GM12875 (cell line): ENCODE measurements at regions not wholly inside any gene's neighbourhood (a gene's known extent, or its start where the extent isn't known, plus 50 kb on each side); places are given as distances from the start of the nearest gene placed in this dataset.

Source experiments
- H3K4me3 ChIP-seq: one replicate; pipeline ENCODE4 v1.5.1; 2011; ENCODE audit warnings: low read depth, low read length, control low read depth
- TF ChIP-seq, protein P1 (sequence below): IDR thresholded peaks from 2 replicates; pipeline ENCODE4 v1.5.1; 2011; ENCODE audit warnings: low read depth, mild to moderate bottlenecking, control low read depth, inconsistent platforms, low read length, moderate library complexity, borderline replicate concordance; ENCODE audit not compliant: insufficient read depth

DNA sequence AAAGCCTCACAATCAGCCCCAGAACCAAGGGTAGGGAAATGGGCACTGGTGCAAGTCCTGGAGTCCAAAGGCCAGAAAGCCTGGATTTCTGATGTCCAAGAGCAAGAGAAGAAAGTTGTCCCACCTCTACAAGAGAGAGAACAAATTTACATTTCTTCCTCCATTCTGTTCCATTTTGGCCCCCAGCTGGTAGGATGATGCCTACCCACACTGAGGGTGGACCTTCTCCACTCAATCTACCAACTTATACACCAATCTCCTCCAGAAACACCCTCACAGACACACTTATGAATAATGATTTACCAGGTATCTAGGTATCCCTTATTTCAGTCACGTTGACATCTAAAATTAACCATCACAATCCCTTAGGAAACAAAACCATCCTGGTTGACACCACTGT lies 367.8 kb upstream of the GRIA3 start:
- H3K4me3 ChIP-seq: no peak overlapping the region
- TF ChIP-seq, protein P1, sequence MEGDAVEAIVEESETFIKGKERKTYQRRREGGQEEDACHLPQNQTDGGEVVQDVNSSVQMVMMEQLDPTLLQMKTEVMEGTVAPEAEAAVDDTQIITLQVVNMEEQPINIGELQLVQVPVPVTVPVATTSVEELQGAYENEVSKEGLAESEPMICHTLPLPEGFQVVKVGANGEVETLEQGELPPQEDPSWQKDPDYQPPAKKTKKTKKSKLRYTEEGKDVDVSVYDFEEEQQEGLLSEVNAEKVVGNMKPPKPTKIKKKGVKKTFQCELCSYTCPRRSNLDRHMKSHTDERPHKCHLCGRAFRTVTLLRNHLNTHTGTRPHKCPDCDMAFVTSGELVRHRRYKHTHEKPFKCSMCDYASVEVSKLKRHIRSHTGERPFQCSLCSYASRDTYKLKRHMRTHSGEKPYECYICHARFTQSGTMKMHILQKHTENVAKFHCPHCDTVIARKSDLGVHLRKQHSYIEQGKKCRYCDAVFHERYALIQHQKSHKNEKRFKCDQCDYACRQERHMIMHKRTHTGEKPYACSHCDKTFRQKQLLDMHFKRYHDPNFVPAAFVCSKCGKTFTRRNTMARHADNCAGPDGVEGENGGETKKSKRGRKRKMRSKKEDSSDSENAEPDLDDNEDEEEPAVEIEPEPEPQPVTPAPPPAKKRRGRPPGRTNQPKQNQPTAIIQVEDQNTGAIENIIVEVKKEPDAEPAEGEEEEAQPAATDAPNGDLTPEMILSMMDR: no peak

- TF ChIP-seq, protein P1: no peak
- H3K4me3 ChIP-seq: no peak overlapping the region
These were observed 366.6 kb upstream of the GRIA3 start for GRCh38 chrX:122817321-122817955.

DNA sequence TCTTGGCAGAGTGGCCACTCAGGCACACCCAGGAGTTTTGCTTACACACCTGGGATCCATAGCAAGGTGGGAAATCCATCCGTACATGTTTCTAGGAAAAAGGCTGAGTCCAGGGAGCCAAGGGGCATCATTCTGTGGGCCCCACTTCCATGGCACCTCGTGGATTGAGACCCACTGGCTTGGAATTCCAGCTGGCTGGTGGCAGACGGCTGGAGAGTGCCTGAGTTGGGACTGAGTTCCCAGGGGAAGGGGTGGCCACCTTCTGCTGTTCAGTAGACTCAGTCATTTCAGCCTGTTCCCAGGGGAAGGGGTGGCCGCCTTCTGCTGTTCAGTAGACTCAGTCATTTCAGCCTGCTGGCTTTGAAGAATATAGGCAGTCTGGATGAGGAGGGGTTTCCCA lies 366.0 kb upstream of the GRIA3 start:
- TF ChIP-seq, protein P1: no peak
- H3K4me3 ChIP-seq: no peak overlapping the region

DNA sequence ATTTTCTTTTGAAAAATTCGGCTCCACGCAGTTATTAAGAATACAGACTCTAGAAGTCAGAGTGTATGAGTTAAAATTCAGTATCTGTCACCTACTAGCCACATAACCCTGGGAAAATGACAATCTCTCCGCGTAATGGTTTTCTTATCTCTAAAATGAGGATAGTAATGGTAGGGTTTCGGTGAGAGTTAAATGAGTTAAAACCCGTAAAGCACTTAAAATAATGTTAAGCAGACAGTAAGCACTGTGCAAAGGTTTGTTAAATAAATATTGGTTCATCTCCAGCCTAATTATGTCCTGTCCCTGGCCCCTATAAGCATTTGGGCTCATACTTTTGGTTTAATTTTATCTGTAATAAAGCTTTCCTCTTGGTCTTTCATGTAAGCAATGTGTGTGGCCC lies 350.8 kb upstream of the GRIA3 start:
- TF ChIP-seq, protein P1: no peak
- H3K4me3 ChIP-seq: no peak overlapping the region

DNA sequence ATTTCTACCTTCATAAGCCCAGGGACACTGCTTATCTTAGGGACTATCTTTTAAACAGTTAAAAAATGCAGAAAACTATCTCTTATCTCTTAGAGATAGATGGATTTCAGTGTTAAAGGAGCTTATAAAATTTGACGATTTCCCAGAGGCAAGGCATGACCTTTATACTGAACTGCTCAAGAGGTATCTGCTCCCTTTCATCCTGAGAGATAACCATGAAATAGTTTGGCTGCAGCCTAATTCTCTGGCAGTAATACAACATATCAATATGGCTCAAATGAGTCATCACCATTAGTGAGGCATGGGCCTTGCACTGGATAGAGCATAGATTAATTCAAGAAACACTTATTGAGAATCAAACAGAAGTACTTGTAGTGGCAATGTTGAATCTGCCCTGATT lies 348.2 kb upstream of the GRIA3 start:
- TF ChIP-seq, protein P1: no peak

DNA sequence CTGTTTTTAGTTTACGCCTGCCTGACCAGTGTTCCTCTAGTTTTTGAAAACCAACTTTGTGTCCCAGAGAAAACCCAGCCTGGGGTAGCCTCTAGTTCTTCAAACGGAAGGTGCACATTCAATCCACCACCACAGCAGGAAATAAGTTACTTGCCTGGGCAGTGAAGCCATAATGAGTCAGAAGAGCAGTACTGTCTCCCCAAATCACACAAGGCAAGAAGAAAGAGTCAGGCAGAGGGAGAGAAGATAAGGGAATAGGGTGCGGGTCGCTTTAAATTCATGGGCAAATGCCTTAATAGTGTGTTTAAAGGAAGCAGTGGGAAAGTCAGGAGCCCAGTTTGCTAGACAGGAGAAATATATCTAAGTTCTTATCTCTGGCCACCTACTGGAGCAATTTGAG lies 333.8 kb upstream of the GRIA3 start:
- H3K4me3 ChIP-seq: no peak overlapping the region
- TF ChIP-seq, protein P1: no peak

More for the DNA sequence above, 348.2 kb upstream of the GRIA3 start:
- no peak overlapping the region for H3K4me3 ChIP-seq

DNA sequence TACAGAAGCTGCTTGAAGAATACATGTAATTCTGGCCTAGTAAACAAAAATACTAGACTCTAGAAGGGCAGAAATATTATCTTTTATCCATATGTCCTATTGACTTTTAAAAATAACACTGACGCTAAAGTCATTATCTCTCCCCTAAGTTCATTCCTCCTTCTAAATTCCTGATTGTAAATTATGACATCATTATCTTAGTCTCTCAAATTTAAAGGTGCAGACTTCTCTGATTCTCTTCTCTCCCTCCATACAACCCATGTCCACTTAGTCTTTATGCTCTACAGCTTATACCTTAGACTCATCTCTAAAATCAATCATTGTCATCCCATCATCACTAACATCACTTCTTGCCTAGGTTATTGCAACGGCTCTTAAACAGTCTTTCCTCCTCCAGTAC lies 327.9 kb upstream of the GRIA3 start:
- TF ChIP-seq, protein P1: no peak
- no peak overlapping the region for H3K4me3 ChIP-seq
